HepG2 (cell line): ENCODE measurements at regions not wholly inside any gene's neighbourhood (a gene's known extent, or its start where the extent isn't known, plus 50 kb on each side); places are given as distances from the start of the nearest gene placed in this dataset.

ENCODE experiments used
- AGO1 ChIP-seq: fragments of 200-400 bp; formaldehyde crosslinking; IDR thresholded peaks from 2 replicates; pipeline ENCODE4 v1.6.1; 2017; ENCODE audit warnings: mild to moderate bottlenecking, low read depth, low read length, moderate library complexity; ENCODE audit not compliant: poor library complexity, severe bottlenecking
- AHDC1 ChIP-seq: sonication (generic); formaldehyde crosslinking; IDR thresholded peaks from 2 replicates; pipeline ENCODE4 v1.5.1; 2020; ENCODE audit warnings: mild to moderate bottlenecking, missing genetic modification reagents, borderline replicate concordance
- ATM ChIP-seq: fragments of 450-650 bp; IDR thresholded peaks from 2 replicates; pipeline ENCODE4 v1.7.1; 2017; ENCODE audit warnings: mild to moderate bottlenecking, borderline replicate concordance
- EP300 ChIP-seq, 3 experiments: sonication (generic) in 1 of 3; formaldehyde crosslinking in 1 of 3; IDR thresholded peaks; 2 replicates each; pipeline versions ENCODE4 v1.5.1 to v1.6.1; 2011 to 2020; ENCODE audit warnings: low read depth in 2 of 3, low read length in 2 of 3, borderline replicate concordance in 1 of 3, improper control_type of control experiment in 1 of 3, mild to moderate bottlenecking in 1 of 3, missing genetic modification reagents in 1 of 3, moderate library complexity in 1 of 3
- FOSL2 ChIP-seq: sonication (generic); formaldehyde crosslinking; IDR thresholded peaks from 2 replicates; pipeline ENCODE4 v1.4.0; 2020; ENCODE audit warnings: missing genetic modification reagents
- FOXA3 ChIP-seq: IDR thresholded peaks from 2 replicates; pipeline ENCODE4 v1.6.1; 2016; ENCODE audit warnings: missing genetic modification reagents, missing compliant biosample characterization
- HDAC1 ChIP-seq: sonication (generic); formaldehyde crosslinking; IDR thresholded peaks from 2 replicates; pipeline ENCODE4 v1.5.1; 2020; ENCODE audit warnings: mild to moderate bottlenecking, missing genetic modification reagents
- HMG20A ChIP-seq: IDR thresholded peaks from 2 replicates; pipeline ENCODE4 v1.6.1; 2016; ENCODE audit warnings: borderline replicate concordance
- IRF2 ChIP-seq: IDR thresholded peaks from 2 replicates; pipeline ENCODE4 v1.6.1; 2018; ENCODE audit warnings: missing genetic modification reagents, missing compliant biosample characterization
- ISL2 ChIP-seq: sonication (generic); formaldehyde crosslinking; IDR thresholded peaks from 2 replicates; pipeline ENCODE4 v1.5.0; 2020; ENCODE audit warnings: missing genetic modification reagents
- MAFF ChIP-seq: IDR thresholded peaks from 2 replicates; pipeline ENCODE4 v1.6.1; 2011; ENCODE audit warnings: low read depth, low read length, improper control_type of control experiment
- MBD4 ChIP-seq: IDR thresholded peaks from 2 replicates; pipeline ENCODE4 v1.6.1; 2012; ENCODE audit warnings: low read length, inconsistent platforms, borderline replicate concordance
- MIXL1 ChIP-seq: IDR thresholded peaks from 2 replicates; pipeline ENCODE4 v1.6.1; 2016
- NFIC ChIP-seq: IDR thresholded peaks from 2 replicates; pipeline ENCODE4 v1.6.1; 2012; ENCODE audit warnings: mild to moderate bottlenecking, low read length, inconsistent platforms
- PAXIP1 ChIP-seq: sonication (generic); formaldehyde crosslinking; conservative IDR thresholded peaks from 2 replicates; pipeline ENCODE4 v1.4.0; 2020; ENCODE audit warnings: mild to moderate bottlenecking, missing genetic modification reagents, moderate library complexity
- RAD21 ChIP-seq: fragments of 450-650 bp; formaldehyde crosslinking; IDR thresholded peaks from 2 replicates; pipeline ENCODE4 v1.5.0; 2020; ENCODE audit warnings: mild to moderate bottlenecking
- SKI ChIP-seq: fragments of 450-650 bp; IDR thresholded peaks from one replicate; pipeline ENCODE4 v1.6.1; 2018; ENCODE audit warnings: mild to moderate bottlenecking; ENCODE audit not compliant: partially characterized antibody
- ZNF207 ChIP-seq: fragments of 450-650 bp; IDR thresholded peaks from 2 replicates; pipeline ENCODE4 v1.6.1; 2016; ENCODE audit warnings: antibody characterized with exemption, borderline replicate concordance
- ZNF337 ChIP-seq: sonication (generic); formaldehyde crosslinking; IDR thresholded peaks from 2 replicates; pipeline ENCODE4 v1.5.1; 2020; ENCODE audit warnings: missing genetic modification reagents, low read depth, mild to moderate bottlenecking, borderline replicate concordance
- ZNF746 ChIP-seq: sonication (generic); formaldehyde crosslinking; IDR thresholded peaks from 2 replicates; pipeline ENCODE4 v1.8.0; 2022; ENCODE audit warnings: mild to moderate bottlenecking, missing genetic modification reagents
- TF ChIP-seq, protein P1 (sequence below): IDR thresholded peaks from 2 replicates; pipeline ENCODE4 v1.6.1; 2016

DNA sequence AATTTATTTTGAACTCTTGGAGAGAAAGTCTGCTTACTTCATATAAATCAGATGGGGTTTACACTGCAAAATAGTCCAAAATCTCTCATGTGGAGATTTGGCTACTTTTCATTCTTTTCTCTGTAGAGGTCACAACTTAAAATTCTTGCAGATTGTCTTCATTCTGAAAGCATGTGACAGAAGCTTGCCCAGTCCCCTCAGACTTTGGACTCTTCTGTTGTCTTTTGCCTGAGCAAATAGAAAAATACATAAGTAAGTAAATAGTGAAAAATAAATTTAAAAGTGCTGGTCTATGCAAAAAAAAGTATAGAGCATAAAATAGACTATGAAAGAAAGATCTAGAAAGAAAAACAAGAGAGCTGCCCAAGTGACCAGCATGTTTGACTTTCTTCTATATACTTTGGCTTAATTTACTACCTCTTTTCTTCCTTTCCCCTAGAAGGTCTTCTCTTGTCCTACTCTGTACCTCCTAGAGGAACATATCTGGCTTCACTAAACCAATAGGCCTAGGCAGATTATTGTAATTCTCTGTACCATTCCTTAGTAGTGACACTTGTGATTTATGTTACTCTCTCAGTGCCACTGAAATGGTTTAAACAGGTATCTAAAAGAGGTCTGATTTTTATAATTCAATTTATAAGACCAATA is 260.9 kb downstream of the TENT5A start (continued):
- TF ChIP-seq PAXIP1 (CRISPR knock-in tag) (peak; percentile 89), HMG20A (CRISPR knock-in tag) (peak; percentile 90; the same call in 1 of the 2 replicates), EP300 (IDR thresholded peaks at IDR 0.05; ENCODE audit: low read depth in 2 of 2, low read length in 2 of 2) (peak in 1 of 2 experiments; percentile 76; a peak in 1 of 4 replicates), EP300 (CRISPR knock-in tag; IDR thresholded peaks at IDR 0.05; ENCODE audit: borderline replicate concordance) (no peak), MAFF (peak; percentile 93), IRF2 (CRISPR knock-in tag) (peak; percentile 32; the same call in 1 of the 2 replicates), AGO1 (no peak), HDAC1 (CRISPR knock-in tag) (peak; percentile 34; the same call in 1 of the 2 replicates), AHDC1 (CRISPR knock-in tag) (peak; percentile 97), ISL2 (CRISPR knock-in tag) (0 out of 2 replicates have a peak, but pooled peaks have one; percentile 35), MBD4 (peak; percentile 78; the same call in 1 of the 2 replicates), ZNF746 (CRISPR knock-in tag) (no peak), RAD21 (CRISPR knock-in tag) (no peak), SKI (no peak), FOSL2 (CRISPR knock-in tag) (no peak), FOXA3 (CRISPR knock-in tag) (peak; percentile 87), ZNF337 (no peak), NFIC (peak; percentile 79; the same call in 1 of the 2 replicates), MIXL1 (CRISPR knock-in tag) (peak; percentile 18; the same call in 1 of the 2 replicates), ATM (no peak), ZNF207 (no peak)
- TF ChIP-seq, protein P1, sequence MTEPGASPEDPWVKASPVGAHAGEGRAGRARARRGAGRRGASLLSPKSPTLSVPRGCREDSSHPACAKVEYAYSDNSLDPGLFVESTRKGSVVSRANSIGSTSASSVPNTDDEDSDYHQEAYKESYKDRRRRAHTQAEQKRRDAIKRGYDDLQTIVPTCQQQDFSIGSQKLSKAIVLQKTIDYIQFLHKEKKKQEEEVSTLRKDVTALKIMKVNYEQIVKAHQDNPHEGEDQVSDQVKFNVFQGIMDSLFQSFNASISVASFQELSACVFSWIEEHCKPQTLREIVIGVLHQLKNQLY: peak; percentile 97
